ENCODE measurements at regions not wholly inside any gene's neighbourhood (a gene's known extent, or its start where the extent isn't known, plus 50 kb on each side); places are given as distances from the start of the nearest gene placed in this dataset.

GRCh38 chr10:78719276-78719675, 349.5 kb upstream of the ZMIZ1 start:
- no peak for TF ChIP-seq SUZ12 (IDR thresholded peaks at IDR 0.05; ENCODE audit: extremely low read depth, insufficient read depth, insufficient read length)
- TF ChIP-seq YY1 (IDR thresholded peaks at IDR 0.05; ENCODE audit: insufficient read depth, insufficient read length): no peak
- TF ChIP-seq ZNF274 (IDR thresholded peaks at IDR 0.05; ENCODE audit: low read depth, low read length): no peak
- no peaks in the 10 kb centered on the region for H3K9me3 ChIP-seq (ENCODE audit: insufficient read depth, low read length)
- H3K9ac ChIP-seq (ENCODE audit: insufficient read length, low read depth): no peak overlapping the region
- no peaks in the 10 kb centered on the region for H3K4me1 ChIP-seq (ENCODE audit: insufficient read depth, insufficient read length)
- DNase-seq (ENCODE audit: low read depth, low spot score): no peak
- H3K36me3 ChIP-seq (ENCODE audit: insufficient read depth, insufficient read length, low read length): no peaks in the 10 kb centered on the region
- no peaks in the 10 kb centered on the region for H3K27me3 ChIP-seq (ENCODE audit: insufficient read depth, insufficient read length)
- H3K4me3 ChIP-seq (ENCODE audit: insufficient read length, low read depth): no peak overlapping the region

GRCh38 chr10:78720091-78720490, 348.7 kb upstream of the ZMIZ1 start:
- Histone ChIP-seq H3K9me3 (ENCODE audit: insufficient read depth, low read length) (no peaks in the 10 kb centered on the region), H3K4me3 (ENCODE audit: insufficient read length, low read depth) (no peak overlapping the region), H3K36me3 (ENCODE audit: insufficient read depth, insufficient read length, low read length) (no peaks in the 10 kb centered on the region), H3K4me1 (ENCODE audit: insufficient read depth, insufficient read length) (no peaks in the 10 kb centered on the region), H3K9ac (ENCODE audit: insufficient read length, low read depth) (no peak overlapping the region), H3K27me3 (ENCODE audit: insufficient read depth, insufficient read length) (no peaks in the 10 kb centered on the region)
- no peak for TF ChIP-seq YY1 (IDR thresholded peaks at IDR 0.05; ENCODE audit: insufficient read depth, insufficient read length)
- TF ChIP-seq ZNF274 (IDR thresholded peaks at IDR 0.05; ENCODE audit: low read depth, low read length): no peak
- TF ChIP-seq SUZ12 (IDR thresholded peaks at IDR 0.05; ENCODE audit: extremely low read depth, insufficient read depth, insufficient read length): no peak
- no peak for DNase-seq (ENCODE audit: low read depth, low spot score)

- Histone ChIP-seq H3K36me3 (ENCODE audit: insufficient read depth, insufficient read length, low read length) (no peaks in the 10 kb centered on the region), H3K4me1 (ENCODE audit: insufficient read depth, insufficient read length) (no peaks in the 10 kb centered on the region), H3K4me3 (ENCODE audit: insufficient read length, low read depth) (no peak overlapping the region), H3K9ac (ENCODE audit: insufficient read length, low read depth) (no peak overlapping the region), H3K27me3 (ENCODE audit: insufficient read depth, insufficient read length) (no peaks in the 10 kb centered on the region), H3K9me3 (ENCODE audit: insufficient read depth, low read length) (no peaks in the 10 kb centered on the region)
- TF ChIP-seq SUZ12 (IDR thresholded peaks at IDR 0.05; ENCODE audit: extremely low read depth, insufficient read depth, insufficient read length) (no peak), YY1 (IDR thresholded peaks at IDR 0.05; ENCODE audit: insufficient read depth, insufficient read length) (no peak), ZNF274 (IDR thresholded peaks at IDR 0.05; ENCODE audit: low read depth, low read length) (no peak)
- no peak for DNase-seq (ENCODE audit: low read depth, low spot score)
Measured at GRCh38 chr10:78721231-78721630, 347.5 kb upstream of the ZMIZ1 start.

- no peak overlapping the region for H3K4me3 ChIP-seq (ENCODE audit: insufficient read length, low read depth)
- H3K9me3 ChIP-seq (ENCODE audit: insufficient read depth, low read length): no peaks in the 10 kb centered on the region
- no peak for DNase-seq (ENCODE audit: low read depth, low spot score)
- peaks cover 3% of the 10 kb centered on the region for H3K27me3 ChIP-seq (ENCODE audit: insufficient read depth, insufficient read length)
- no peak overlapping the region for H3K9ac ChIP-seq (ENCODE audit: insufficient read length, low read depth)
- H3K4me1 ChIP-seq (ENCODE audit: insufficient read depth, insufficient read length): no peaks in the 10 kb centered on the region
- TF ChIP-seq SUZ12 (IDR thresholded peaks at IDR 0.05; ENCODE audit: extremely low read depth, insufficient read depth, insufficient read length): no peak
- no peak for TF ChIP-seq YY1 (IDR thresholded peaks at IDR 0.05; ENCODE audit: insufficient read depth, insufficient read length)
- no peak for TF ChIP-seq ZNF274 (IDR thresholded peaks at IDR 0.05; ENCODE audit: low read depth, low read length)
- H3K36me3 ChIP-seq (ENCODE audit: insufficient read depth, insufficient read length, low read length): no peaks in the 10 kb centered on the region
Measured at GRCh38 chr10:78724846-78725245, 343.9 kb upstream of the ZMIZ1 start.

- Histone ChIP-seq H3K9ac (ENCODE audit: insufficient read length, low read depth) (no peak overlapping the region), H3K4me3 (ENCODE audit: insufficient read length, low read depth) (no peak overlapping the region), H3K36me3 (ENCODE audit: insufficient read depth, insufficient read length, low read length) (no peaks in the 10 kb centered on the region), H3K4me1 (ENCODE audit: insufficient read depth, insufficient read length) (no peaks in the 10 kb centered on the region), H3K27me3 (ENCODE audit: insufficient read depth, insufficient read length) (peaks cover 3% of the 10 kb centered on the region), H3K9me3 (ENCODE audit: insufficient read depth, low read length) (no peaks in the 10 kb centered on the region)
- no peak for DNase-seq (ENCODE audit: low read depth, low spot score)
- TF ChIP-seq ZNF274 (IDR thresholded peaks at IDR 0.05; ENCODE audit: low read depth, low read length) (no peak), SUZ12 (IDR thresholded peaks at IDR 0.05; ENCODE audit: extremely low read depth, insufficient read depth, insufficient read length) (no peak), YY1 (IDR thresholded peaks at IDR 0.05; ENCODE audit: insufficient read depth, insufficient read length) (no peak)
Measured at GRCh38 chr10:78726171-78726570, 342.6 kb upstream of the ZMIZ1 start.

GRCh38 chr10:78727251-78727650, 341.5 kb upstream of the ZMIZ1 start:
- Histone ChIP-seq H3K9ac (ENCODE audit: insufficient read length, low read depth) (no peak overlapping the region), H3K4me1 (ENCODE audit: insufficient read depth, insufficient read length) (no peaks in the 10 kb centered on the region), H3K9me3 (ENCODE audit: insufficient read depth, low read length) (no peaks in the 10 kb centered on the region), H3K36me3 (ENCODE audit: insufficient read depth, insufficient read length, low read length) (no peaks in the 10 kb centered on the region), H3K27me3 (ENCODE audit: insufficient read depth, insufficient read length) (peaks cover 3% of the 10 kb centered on the region), H3K4me3 (ENCODE audit: insufficient read length, low read depth) (no peak overlapping the region)
- DNase-seq (ENCODE audit: low read depth, low spot score): no peak
- TF ChIP-seq ZNF274 (IDR thresholded peaks at IDR 0.05; ENCODE audit: low read depth, low read length): no peak
- TF ChIP-seq SUZ12 (IDR thresholded peaks at IDR 0.05; ENCODE audit: extremely low read depth, insufficient read depth, insufficient read length): no peak
- TF ChIP-seq YY1 (IDR thresholded peaks at IDR 0.05; ENCODE audit: insufficient read depth, insufficient read length): no peak

GRCh38 chr10:78727728-78728127, 341.0 kb upstream of the ZMIZ1 start:
- DNase-seq (ENCODE audit: low read depth, low spot score): no peak
- peaks cover 3% of the 10 kb centered on the region for H3K27me3 ChIP-seq (ENCODE audit: insufficient read depth, insufficient read length)
- TF ChIP-seq YY1 (IDR thresholded peaks at IDR 0.05; ENCODE audit: insufficient read depth, insufficient read length) (no peak), SUZ12 (IDR thresholded peaks at IDR 0.05; ENCODE audit: extremely low read depth, insufficient read depth, insufficient read length) (no peak), ZNF274 (IDR thresholded peaks at IDR 0.05; ENCODE audit: low read depth, low read length) (no peak)

More at GRCh38 chr10:78727728-78728127, 341.0 kb upstream of the ZMIZ1 start:
- no peak overlapping the region for H3K4me3 ChIP-seq (ENCODE audit: insufficient read length, low read depth)
- no peaks in the 10 kb centered on the region for H3K36me3 ChIP-seq (ENCODE audit: insufficient read depth, insufficient read length, low read length)
- H3K4me1 ChIP-seq (ENCODE audit: insufficient read depth, insufficient read length): no peaks in the 10 kb centered on the region
- H3K9ac ChIP-seq (ENCODE audit: insufficient read length, low read depth): no peak overlapping the region
- no peaks in the 10 kb centered on the region for H3K9me3 ChIP-seq (ENCODE audit: insufficient read depth, low read length)
